Right lobe of liver (tissue), 4 donors: ENCODE measurements at regions not wholly inside any gene's neighbourhood (a gene's known extent, or its start where the extent isn't known, plus 50 kb on each side); places are given as distances from the start of the nearest gene placed in this dataset.

Source experiments
- CTCF ChIP-seq, 4 donors: fragments of 200-600 bp in 3 of 4; fragments of 450-650 bp in 1 of 4; IDR thresholded peaks; one replicate each; pipeline versions ENCODE4 v1.5.1 to v1.8.0; 2016 to 2022; ENCODE audit warnings: antibody characterized with exemption in 4 of 4, mild to moderate bottlenecking in 2 of 4
- POLR2A ChIP-seq: fragments of 450-650 bp; IDR thresholded peaks from one replicate; pipeline ENCODE4 v1.6.1; 2017; ENCODE audit warnings: antibody characterized with exemption, mild to moderate bottlenecking
- donor health status: DM: no; HTN: no; CAD: no.
- donor health status: DM: no; HTN: no; CAD: no.
- donor health status: DM: no; HTN: yes; CAD: no.

- no peak for TF ChIP-seq CTCF (IDR thresholded peaks at IDR 0.05)
- no peak for TF ChIP-seq POLR2A
Measured at GRCh38 chr2:59690849-59691248, 862.6 kb downstream of the BCL11A start.
